Osteocyte (in vitro differentiated cells): ENCODE measurements at regions not wholly inside any gene's neighbourhood (a gene's known extent, or its start where the extent isn't known, plus 50 kb on each side); places are given as distances from the start of the nearest gene placed in this dataset.

Experiments
- DNase-seq: peaks from one replicate; pipeline ENCODE4 v3.0.0; 2021; ENCODE audit warnings: mixed read lengths; ENCODE audit not compliant: unreplicated experiment; ENCODE audit errors: extremely low spot score
- H3K27ac Mint-ChIP-seq: one replicate; pipeline ENCODE4 v1.8.0; 2021; ENCODE audit warnings: mild to moderate bottlenecking, mixed read lengths; ENCODE audit not compliant: unreplicated experiment
- H3K27me3 Mint-ChIP-seq: one replicate; pipeline ENCODE4 v1.8.0; 2021; ENCODE audit warnings: mixed read lengths; ENCODE audit not compliant: unreplicated experiment
- H3K36me3 Mint-ChIP-seq: one replicate; pipeline ENCODE4 v1.8.0; 2021; ENCODE audit warnings: mixed read lengths; ENCODE audit not compliant: unreplicated experiment
- H3K4me1 Mint-ChIP-seq: one replicate; pipeline ENCODE4 v1.8.0; 2021; ENCODE audit warnings: mixed read lengths; ENCODE audit not compliant: unreplicated experiment
- H3K4me3 Mint-ChIP-seq: one replicate; pipeline ENCODE4 v1.8.0; 2021; ENCODE audit warnings: mild to moderate bottlenecking, moderate library complexity, mixed read lengths; ENCODE audit not compliant: unreplicated experiment
- H3K9me3 Mint-ChIP-seq: one replicate; pipeline ENCODE4 v1.8.0; 2021; ENCODE audit warnings: mixed read lengths; ENCODE audit not compliant: unreplicated experiment
- TF ChIP-seq, protein P1 (sequence below): fragments of 200-600 bp; sonication (generic); IDR thresholded peaks from 2 replicates; pipeline ENCODE4 v1.5.0; 2021; ENCODE audit warnings: antibody characterized with exemption, mild to moderate bottlenecking, moderate library complexity

DNA sequence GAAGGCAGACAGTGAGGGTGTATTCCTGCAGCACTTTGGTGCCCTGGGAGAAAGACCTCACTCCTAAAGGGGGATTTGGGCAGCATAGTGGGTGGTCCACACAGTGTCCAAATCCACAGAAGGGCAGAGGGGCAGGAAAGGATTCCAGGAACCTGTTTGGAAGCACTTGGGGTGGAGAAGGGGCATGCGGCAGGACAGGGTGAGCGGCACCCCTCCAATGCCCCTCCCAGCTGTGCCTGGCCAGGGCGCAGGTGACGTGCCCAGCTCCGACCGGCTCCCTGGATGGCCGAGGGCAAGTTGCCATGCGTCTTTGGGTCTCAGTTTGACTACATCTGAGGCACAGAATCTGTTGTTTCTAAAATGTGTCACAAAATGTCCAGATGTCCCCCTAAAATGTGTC is 66.5 kb upstream of the HMX1 start:
- Mint-ChIP-seq H3K36me3 (no peaks in the 10 kb centered on the region), H3K4me1 (no peaks in the 10 kb centered on the region), H3K27me3 (peaks cover 3% of the 10 kb centered on the region), H3K9me3 (peaks cover 25% of the 10 kb centered on the region), H3K27ac (no peak overlapping the region), H3K4me3 (no peak overlapping the region)
- peak; percentile 79 for DNase-seq
- TF ChIP-seq, protein P1, sequence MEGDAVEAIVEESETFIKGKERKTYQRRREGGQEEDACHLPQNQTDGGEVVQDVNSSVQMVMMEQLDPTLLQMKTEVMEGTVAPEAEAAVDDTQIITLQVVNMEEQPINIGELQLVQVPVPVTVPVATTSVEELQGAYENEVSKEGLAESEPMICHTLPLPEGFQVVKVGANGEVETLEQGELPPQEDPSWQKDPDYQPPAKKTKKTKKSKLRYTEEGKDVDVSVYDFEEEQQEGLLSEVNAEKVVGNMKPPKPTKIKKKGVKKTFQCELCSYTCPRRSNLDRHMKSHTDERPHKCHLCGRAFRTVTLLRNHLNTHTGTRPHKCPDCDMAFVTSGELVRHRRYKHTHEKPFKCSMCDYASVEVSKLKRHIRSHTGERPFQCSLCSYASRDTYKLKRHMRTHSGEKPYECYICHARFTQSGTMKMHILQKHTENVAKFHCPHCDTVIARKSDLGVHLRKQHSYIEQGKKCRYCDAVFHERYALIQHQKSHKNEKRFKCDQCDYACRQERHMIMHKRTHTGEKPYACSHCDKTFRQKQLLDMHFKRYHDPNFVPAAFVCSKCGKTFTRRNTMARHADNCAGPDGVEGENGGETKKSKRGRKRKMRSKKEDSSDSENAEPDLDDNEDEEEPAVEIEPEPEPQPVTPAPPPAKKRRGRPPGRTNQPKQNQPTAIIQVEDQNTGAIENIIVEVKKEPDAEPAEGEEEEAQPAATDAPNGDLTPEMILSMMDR = no peak

DNA sequence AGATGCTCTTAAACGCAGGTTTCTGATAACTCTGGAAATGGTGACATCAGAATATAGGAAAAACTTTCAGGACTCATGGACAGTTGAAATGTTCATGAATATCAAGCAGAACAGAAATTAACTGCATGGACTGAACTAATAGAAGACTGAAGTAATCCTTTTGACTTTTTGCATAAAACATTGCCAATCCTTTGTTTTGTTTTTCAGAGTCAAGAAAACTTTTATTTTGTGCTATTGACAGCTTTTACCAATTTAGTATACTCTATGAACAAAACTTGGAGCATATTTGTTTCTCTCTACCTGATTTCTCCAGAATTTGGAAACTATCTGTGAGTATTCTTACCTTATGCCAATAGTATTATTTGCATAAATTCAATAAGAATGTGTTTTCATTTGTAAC is 61.2 kb upstream of the HMX1 start:
- Mint-ChIP-seq H3K4me1 (no peaks in the 10 kb centered on the region), H3K4me3 (no peak overlapping the region), H3K27ac (no peak overlapping the region), H3K9me3 (peaks cover 16% of the 10 kb centered on the region), H3K36me3 (no peaks in the 10 kb centered on the region), H3K27me3 (peaks cover 3% of the 10 kb centered on the region)
- no peak for DNase-seq
- TF ChIP-seq, protein P1 = no peak

DNA sequence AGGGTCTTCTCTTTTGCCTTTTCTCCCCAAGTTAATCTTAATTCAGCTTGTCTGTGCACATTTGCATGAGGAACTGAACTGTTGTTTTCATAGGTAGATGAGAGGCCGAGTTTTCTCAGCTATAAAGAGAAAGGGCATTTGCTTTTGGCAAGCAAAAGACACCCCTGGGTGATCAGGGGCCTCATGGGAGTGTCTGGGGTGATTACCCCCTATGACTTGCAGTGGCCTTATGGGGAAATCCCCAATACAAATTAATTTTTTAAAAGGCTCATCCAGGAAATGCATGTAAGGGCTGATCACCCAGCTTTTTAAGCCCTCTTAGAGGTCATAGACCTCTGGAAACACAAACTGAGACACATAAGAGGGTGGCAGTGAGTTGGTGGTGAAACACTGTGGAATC is 56.4 kb upstream of the HMX1 start:
- H3K27me3 Mint-ChIP-seq = peaks cover 3% of the 10 kb centered on the region
- TF ChIP-seq, protein P1 = no peak

DNA sequence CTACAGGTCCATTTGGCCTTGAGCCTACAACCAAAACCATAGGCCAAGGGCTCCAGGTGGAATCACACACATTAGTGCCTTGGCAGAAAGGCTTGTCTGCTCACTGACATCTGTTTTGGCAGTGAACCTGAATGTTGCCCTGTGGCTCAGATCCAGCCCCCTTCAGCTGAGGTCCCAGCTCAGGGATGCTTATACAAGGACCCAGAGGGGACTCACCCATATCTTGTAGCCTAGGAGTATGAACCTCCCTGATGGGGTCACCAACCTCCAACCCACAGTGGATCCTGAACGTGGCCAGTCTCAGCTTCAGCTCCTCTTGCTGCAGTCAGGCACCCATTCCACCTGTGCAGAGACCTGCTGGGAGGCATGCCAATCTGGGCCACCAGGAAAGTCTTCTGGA is 50.8 kb upstream of the HMX1 start:
- TF ChIP-seq, protein P1 = no peak
- H3K36me3 Mint-ChIP-seq = no peaks in the 10 kb centered on the region
- peaks cover 7% of the 10 kb centered on the region for H3K9me3 Mint-ChIP-seq
- peak; percentile 64 for DNase-seq
- peaks cover 8% of the 10 kb centered on the region for H3K27me3 Mint-ChIP-seq
- H3K27ac Mint-ChIP-seq = no peak overlapping the region
- no peak overlapping the region for H3K4me3 Mint-ChIP-seq
- no peaks in the 10 kb centered on the region for H3K4me1 Mint-ChIP-seq

More for the DNA sequence above, 56.4 kb upstream of the HMX1 start:
- Mint-ChIP-seq H3K36me3 (no peaks in the 10 kb centered on the region), H3K27ac (no peak overlapping the region), H3K4me3 (no peak overlapping the region), H3K9me3 (peaks cover 6% of the 10 kb centered on the region), H3K4me1 (no peaks in the 10 kb centered on the region)
- no peak for DNase-seq

DNA sequence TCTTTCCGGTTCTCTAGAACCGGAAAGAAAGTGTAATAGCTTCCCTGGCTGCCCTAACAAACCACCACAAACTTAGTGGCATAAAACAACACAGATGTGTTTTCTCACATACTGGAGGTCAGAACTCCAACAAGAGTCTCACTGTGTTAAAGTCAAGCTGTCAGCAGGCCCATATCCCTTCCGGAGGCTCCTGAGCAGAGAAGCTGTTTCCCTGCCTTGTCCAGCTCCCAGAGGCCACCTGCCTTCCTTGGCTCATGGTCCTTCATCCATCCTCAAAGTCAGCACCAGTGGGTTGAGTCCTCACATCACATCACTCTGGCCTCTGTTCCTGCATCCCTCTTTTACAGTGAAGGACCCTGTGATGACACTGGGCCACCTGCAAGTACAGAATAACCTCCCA is 49.8 kb upstream of the HMX1 start:
- TF ChIP-seq, protein P1 = no peak
- DNase-seq = peak; percentile 25
- H3K9me3 Mint-ChIP-seq = peaks cover 7% of the 10 kb centered on the region
- H3K27ac Mint-ChIP-seq = no peak overlapping the region
- no peak overlapping the region for H3K4me3 Mint-ChIP-seq
- H3K36me3 Mint-ChIP-seq = no peaks in the 10 kb centered on the region
- H3K27me3 Mint-ChIP-seq = peaks cover 8% of the 10 kb centered on the region
- H3K4me1 Mint-ChIP-seq = no peaks in the 10 kb centered on the region
